LNCAP (cell line): ENCODE measurements at regions not wholly inside any gene's neighbourhood (a gene's known extent, or its start where the extent isn't known, plus 50 kb on each side); places are given as distances from the start of the nearest gene placed in this dataset.
A peak's percentile ranks its signal among the peaks of the same experiment; 100 is the strongest.

Source experiments
- CTCF ChIP-seq: fragments of 450-650 bp; IDR thresholded peaks from 2 replicates; pipeline ENCODE4 v1.5.1; 2017; ENCODE audit warnings: mild to moderate bottlenecking

- no peak for TF ChIP-seq CTCF
Observed at GRCh38 chr6:100179576-100179975, 185.6 kb upstream of the MCHR2 start.

- no peak for TF ChIP-seq CTCF
Observed at GRCh38 chr6:100177956-100178355, 183.9 kb upstream of the MCHR2 start.

GRCh38 chr6:100176951-100177710 lies 183.1 kb upstream of the MCHR2 start:
- no peak for TF ChIP-seq CTCF

- peak; percentile 53 for TF ChIP-seq CTCF
Observed at GRCh38 chr6:100176311-100176950, 182.4 kb upstream of the MCHR2 start.

GRCh38 chr6:100175814-100176310 lies 181.8 kb upstream of the MCHR2 start:
- TF ChIP-seq CTCF = no peak

- TF ChIP-seq CTCF = no peak
Observed at GRCh38 chr6:100173211-100173610, 179.2 kb upstream of the MCHR2 start.

GRCh38 chr6:100172322-100172713 lies 178.3 kb upstream of the MCHR2 start:
- no peak for TF ChIP-seq CTCF
